ENCODE measurements at regions not wholly inside any gene's neighbourhood (a gene's known extent, or its start where the extent isn't known, plus 50 kb on each side); places are given as distances from the start of the nearest gene placed in this dataset.

DNA sequence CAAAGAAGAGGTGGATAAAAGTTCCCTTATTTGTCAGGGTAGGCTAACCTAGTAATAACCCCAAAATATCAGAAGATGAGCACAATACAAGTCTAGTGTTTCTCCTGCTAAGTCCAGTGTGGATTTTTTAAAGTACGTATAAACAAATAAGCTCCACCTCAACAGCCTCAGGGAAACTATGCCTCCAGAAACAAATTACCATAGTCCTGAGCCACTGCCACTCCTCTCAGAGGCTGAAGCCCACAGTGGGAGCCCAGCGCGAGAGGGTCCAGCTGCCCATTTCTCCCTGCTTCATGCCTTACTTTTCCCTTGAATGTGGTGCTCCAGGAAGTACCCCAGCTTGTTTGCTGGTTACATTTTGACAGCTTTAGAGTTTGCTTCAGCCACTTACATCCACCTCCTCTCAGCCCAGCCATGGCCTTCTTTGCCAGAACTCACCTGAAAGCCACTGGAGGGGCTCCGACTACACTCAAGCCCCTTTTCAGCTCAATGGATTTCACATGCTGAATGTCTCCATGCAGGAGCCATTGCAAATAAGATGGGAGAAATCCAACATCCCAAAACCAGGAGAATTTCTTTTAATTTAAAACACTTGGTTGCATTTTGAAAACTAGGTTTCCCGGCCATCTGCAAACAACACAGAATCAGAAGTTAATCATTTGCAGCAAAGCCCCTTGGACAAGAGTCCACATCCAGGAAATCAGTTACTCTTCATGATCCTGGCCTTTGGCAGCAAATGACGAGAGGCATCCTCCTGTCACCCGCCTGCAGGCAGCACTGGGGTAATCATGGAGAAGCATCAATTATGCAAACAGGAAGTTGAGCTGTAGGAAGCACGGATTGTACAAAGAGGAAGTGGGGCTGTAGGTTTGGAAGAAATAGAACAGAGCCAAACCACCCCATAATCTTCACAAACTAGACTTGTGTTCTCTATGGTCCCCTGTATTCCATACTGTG is 138.1 kb downstream of the HERPUD2 start:
- Histone ChIP-seq H3K4me3 (ENCODE audit: low read length) (no peak overlapping the region), H3K27ac (ENCODE audit: low read length) (no peak overlapping the region), H3K4me1 (ENCODE audit: control insufficient read depth, insufficient read depth, low read length) (no peaks in the 10 kb centered on the region), H3K36me3 (ENCODE audit: control insufficient read depth, insufficient read depth, low read length) (no peaks in the 10 kb centered on the region), H3K27me3 (ENCODE audit: control insufficient read depth, insufficient read depth, low read length) (peaks cover 5% of the 10 kb centered on the region), H3K9me3 (ENCODE audit: control insufficient read depth, insufficient read depth, low read length) (no peaks in the 10 kb centered on the region)
- TF ChIP-seq, protein P1, sequence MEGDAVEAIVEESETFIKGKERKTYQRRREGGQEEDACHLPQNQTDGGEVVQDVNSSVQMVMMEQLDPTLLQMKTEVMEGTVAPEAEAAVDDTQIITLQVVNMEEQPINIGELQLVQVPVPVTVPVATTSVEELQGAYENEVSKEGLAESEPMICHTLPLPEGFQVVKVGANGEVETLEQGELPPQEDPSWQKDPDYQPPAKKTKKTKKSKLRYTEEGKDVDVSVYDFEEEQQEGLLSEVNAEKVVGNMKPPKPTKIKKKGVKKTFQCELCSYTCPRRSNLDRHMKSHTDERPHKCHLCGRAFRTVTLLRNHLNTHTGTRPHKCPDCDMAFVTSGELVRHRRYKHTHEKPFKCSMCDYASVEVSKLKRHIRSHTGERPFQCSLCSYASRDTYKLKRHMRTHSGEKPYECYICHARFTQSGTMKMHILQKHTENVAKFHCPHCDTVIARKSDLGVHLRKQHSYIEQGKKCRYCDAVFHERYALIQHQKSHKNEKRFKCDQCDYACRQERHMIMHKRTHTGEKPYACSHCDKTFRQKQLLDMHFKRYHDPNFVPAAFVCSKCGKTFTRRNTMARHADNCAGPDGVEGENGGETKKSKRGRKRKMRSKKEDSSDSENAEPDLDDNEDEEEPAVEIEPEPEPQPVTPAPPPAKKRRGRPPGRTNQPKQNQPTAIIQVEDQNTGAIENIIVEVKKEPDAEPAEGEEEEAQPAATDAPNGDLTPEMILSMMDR (IDR thresholded peaks at IDR 0.05): no peak
- ATAC-seq (no peak), DNase-seq (no peak)
- no peaks in the 10 kb centered on the region for H3K4me1 Mint-ChIP-seq
- intact Hi-C loops (cut with micrococcal nuclease): no loop called here
- no peaks in the 10 kb centered on the region for H3K9me3 Mint-ChIP-seq
- WGBS (ENCODE audit: insufficient coverage): 79% methylated on average over 7 of the region's 8 CpGs
- H3K27me3 Mint-ChIP-seq (ENCODE audit: low read depth in 2 of 2): peaks cover 11 to 12% of the 10 kb centered on the region in 2 donors
- H3K4me3 Mint-ChIP-seq: no peak overlapping the region
- no peak overlapping the region for H3K27ac Mint-ChIP-seq
- H3K36me3 Mint-ChIP-seq: no peaks in the 10 kb centered on the region

- H3K36me3 Mint-ChIP-seq: no peaks in the 10 kb centered on the region
- TF ChIP-seq, protein P1 (IDR thresholded peaks at IDR 0.05): no peak
- H3K4me3 ChIP-seq (ENCODE audit: low read length): no peak overlapping the region
- no peaks in the 10 kb centered on the region for H3K36me3 ChIP-seq (ENCODE audit: control insufficient read depth, insufficient read depth, low read length)
- H3K4me3 Mint-ChIP-seq: no peak overlapping the region
- H3K27ac Mint-ChIP-seq: no peak overlapping the region
- no peaks in the 10 kb centered on the region for H3K27me3 ChIP-seq (ENCODE audit: control insufficient read depth, insufficient read depth, low read length)
- peaks cover 4 to 8% of the 10 kb centered on the region in 2 donors for H3K27me3 Mint-ChIP-seq (ENCODE audit: low read depth in 2 of 2)
- H3K9me3 Mint-ChIP-seq: no peaks in the 10 kb centered on the region
- H3K4me1 Mint-ChIP-seq: no peaks in the 10 kb centered on the region
- WGBS (ENCODE audit: insufficient coverage): 75% methylated on average over 2 of the region's 4 CpGs
- H3K9me3 ChIP-seq (ENCODE audit: control insufficient read depth, insufficient read depth, low read length): no peaks in the 10 kb centered on the region
- no peaks in the 10 kb centered on the region for H3K4me1 ChIP-seq (ENCODE audit: control insufficient read depth, insufficient read depth, low read length)
- ATAC-seq (peak in 1 of 3 donors; percentile 17), DNase-seq (no peak)
- H3K27ac ChIP-seq (ENCODE audit: low read length): no peak overlapping the region
- intact Hi-C loops (cut with micrococcal nuclease): no loop called here
Observed at GRCh38 chr7:35555934-35556333, 139.0 kb downstream of the HERPUD2 start.

- Mint-ChIP-seq H3K9me3 (no peaks in the 10 kb centered on the region), H3K27me3 (ENCODE audit: low read depth in 2 of 2) (peaks cover 0 to 4% of the 10 kb centered on the region in 2 donors), H3K4me3 (no peak overlapping the region), H3K27ac (no peak overlapping the region), H3K4me1 (no peaks in the 10 kb centered on the region), H3K36me3 (no peaks in the 10 kb centered on the region)
- Histone ChIP-seq H3K4me1 (ENCODE audit: control insufficient read depth, insufficient read depth, low read length) (no peaks in the 10 kb centered on the region), H3K4me3 (ENCODE audit: low read length) (no peak overlapping the region), H3K27me3 (ENCODE audit: control insufficient read depth, insufficient read depth, low read length) (no peaks in the 10 kb centered on the region), H3K9me3 (ENCODE audit: control insufficient read depth, insufficient read depth, low read length) (no peaks in the 10 kb centered on the region), H3K27ac (ENCODE audit: low read length) (no peak overlapping the region), H3K36me3 (ENCODE audit: control insufficient read depth, insufficient read depth, low read length) (no peaks in the 10 kb centered on the region)
- intact Hi-C loops (cut with micrococcal nuclease): no loop called here
- no peak for ATAC-seq
- WGBS (ENCODE audit: insufficient coverage): 81% methylated on average over 4 of the region's 5 CpGs
- DNase-seq: no peak
- TF ChIP-seq, protein P1 (IDR thresholded peaks at IDR 0.05): no peak
Observed at GRCh38 chr7:35555386-35555785, 139.5 kb downstream of the HERPUD2 start.
